ENCODE measurements at regions not wholly inside any gene's neighbourhood (a gene's known extent, or its start where the extent isn't known, plus 50 kb on each side); places are given as distances from the start of the nearest gene placed in this dataset.
"Not testable (repeated sequence)": the region's sequence is repeated elsewhere in the genome, so short reads cannot be mapped to it uniquely, and the experiment has no call there.

- H3K4me2 ChIP-seq (ENCODE audit: low read length): no peak overlapping the region
- H3K9me2 ChIP-seq (ENCODE audit: insufficient read depth): no peaks in the 10 kb centered on the region
- intact Hi-C loops (cut with micrococcal nuclease): no loop called here
- H3K9me3 ChIP-seq (ENCODE audit: control insufficient read depth in 1 of 2, insufficient read depth in 1 of 2, low read depth in 1 of 2, low read length in 2 of 2): no peaks in the 10 kb centered on the region
- TF ChIP-seq JUND (IDR thresholded peaks at IDR 0.05) (no peak), ZFX (IDR thresholded peaks at IDR 0.05) (no peak), EZH2 (IDR thresholded peaks at IDR 0.05) (no peak), SP1 (IDR thresholded peaks at IDR 0.05; ENCODE audit: low read depth) (no peak), CBX3 (IDR thresholded peaks at IDR 0.05; ENCODE audit: low read depth) (no peak), ELF1 (IDR thresholded peaks at IDR 0.05; ENCODE audit: borderline replicate concordance, low read depth) (no peak), ATF3 (IDR thresholded peaks at IDR 0.05) (no peak), CTCF (IDR thresholded peaks at IDR 0.05 in 2 of 3, conservative IDR thresholded peaks at IDR 0.05 in 1 of 3; ENCODE audit: borderline replicate concordance in 1 of 3, insufficient read depth in 1 of 3, low read depth in 2 of 3, low read length in 2 of 3) (no peak), ZBTB33 (IDR thresholded peaks at IDR 0.05; ENCODE audit: extremely low read depth, insufficient replicate concordance, low read length) (no peak), SRF (IDR thresholded peaks at IDR 0.05; ENCODE audit: low read depth) (no peak), EGR1 (IDR thresholded peaks at IDR 0.05; ENCODE audit: low read depth) (no peak), EZH2phosphoT487 (IDR thresholded peaks at IDR 0.05; ENCODE audit: borderline replicate concordance) (no peak), SIN3A (IDR thresholded peaks at IDR 0.05; ENCODE audit: low read depth) (no peak), MAX (IDR thresholded peaks at IDR 0.05) (no peak)
- BruUV-seq (replicated peaks): no TSS peak
- no peaks in the 10 kb centered on the region for H3K27me3 ChIP-seq (ENCODE audit: insufficient read depth, low read length)
- no peaks in the 10 kb centered on the region for H4K20me1 ChIP-seq (ENCODE audit: insufficient read depth)
- DNase-seq (ENCODE audit: low read depth, low spot score) (no peak), ATAC-seq (no peak)
- no peak overlapping the region for H2AFZ ChIP-seq (ENCODE audit: low read depth, low read length, poor library complexity, severe bottlenecking)
- no peaks in the 10 kb centered on the region for H3K36me3 ChIP-seq (ENCODE audit: control insufficient read depth in 1 of 2, insufficient read depth in 2 of 2, low read length in 2 of 2)
- no peak overlapping the region for H3K9ac ChIP-seq (ENCODE audit: low read length)
- H3K27ac ChIP-seq (ENCODE audit: low read depth, low read length): no peak overlapping the region
- H3K4me3 ChIP-seq (replicated peaks in 1 of 2; ENCODE audit: low read depth in 1 of 2, low read length in 2 of 2): no peak overlapping the region
- H3K4me1 ChIP-seq (ENCODE audit: control insufficient read depth in 1 of 2, insufficient read depth in 2 of 2, low read length in 2 of 2): no peaks in the 10 kb centered on the region
- POLR2A ChIA-PET: no interaction called here
- no peaks in the 10 kb centered on the region for H3K79me2 ChIP-seq (ENCODE audit: insufficient read depth, low read length)
- CTCF ChIA-PET: no interaction called here
- RAD21 ChIA-PET (ENCODE audit: low non-redundant PET in 1 of 2, low total read pairs in 2 of 2, uncharacterized antibody in 2 of 2, unreplicated experiment in 2 of 2): no interaction called here
These were observed 97.0 kb downstream of the TLR5 start for GRCh38 chr1:223046011-223046410.

- H3K36me3 ChIP-seq (ENCODE audit: control insufficient read depth in 1 of 2, insufficient read depth in 2 of 2, low read length in 2 of 2); H3K4me1 ChIP-seq (ENCODE audit: control insufficient read depth in 1 of 2, insufficient read depth in 2 of 2, low read length in 2 of 2); RAD21 ChIA-PET (ENCODE audit: low non-redundant PET in 1 of 2, low total read pairs in 2 of 2, uncharacterized antibody in 2 of 2, unreplicated experiment in 2 of 2); H3K9me2 ChIP-seq (ENCODE audit: insufficient read depth); H3K9ac ChIP-seq (ENCODE audit: low read length); POLR2A ChIA-PET; H3K79me2 ChIP-seq (ENCODE audit: insufficient read depth, low read length); H3K27ac ChIP-seq (ENCODE audit: low read depth, low read length); H3K4me3 ChIP-seq (replicated peaks in 1 of 2; ENCODE audit: low read depth in 1 of 2, low read length in 2 of 2); H3K27me3 ChIP-seq (ENCODE audit: insufficient read depth, low read length); H4K20me1 ChIP-seq (ENCODE audit: insufficient read depth); H2AFZ ChIP-seq (ENCODE audit: low read depth, low read length, poor library complexity, severe bottlenecking); BruUV-seq (replicated peaks); ATAC-seq; intact Hi-C loops (cut with micrococcal nuclease); CTCF ChIA-PET; H3K4me2 ChIP-seq (ENCODE audit: low read length); H3K9me3 ChIP-seq (ENCODE audit: control insufficient read depth in 1 of 2, insufficient read depth in 1 of 2, low read depth in 1 of 2, low read length in 2 of 2); DNase-seq (ENCODE audit: low read depth, low spot score): not testable (repeated sequence)
These were observed 96.6 kb downstream of the TLR5 start for GRCh38 chr1:223046463-223046862.
